H9 (cell line): ENCODE measurements at regions not wholly inside any gene's neighbourhood (a gene's known extent, or its start where the extent isn't known, plus 50 kb on each side); places are given as distances from the start of the nearest gene placed in this dataset.

Experiments used
- DNase-seq: peaks from one replicate; pipeline ENCODE4 v3.0.0-alpha.2; 2017
- H2AFZ ChIP-seq: one replicate; pipeline ENCODE4 v1.6.1; 2013; ENCODE audit warnings: mild to moderate bottlenecking, low read length, control low read depth, moderate library complexity
- H2AK5ac ChIP-seq: 2 replicates; pipeline ENCODE4 v1.6.1; 2013; ENCODE audit warnings: low read length, control low read depth, mixed read lengths; ENCODE audit not compliant: insufficient read length
- H2BK120ac ChIP-seq: one replicate; pipeline ENCODE4 v1.6.1; 2013; ENCODE audit warnings: low read depth, mild to moderate bottlenecking, low read length, control low read depth, inconsistent platforms; ENCODE audit not compliant: poor library complexity, severe bottlenecking
- H2BK12ac ChIP-seq: 2 replicates; pipeline ENCODE4 v1.6.1; 2013; ENCODE audit warnings: low read length, control low read depth, mixed read lengths, low read depth; ENCODE audit not compliant: insufficient read length
- H2BK15ac ChIP-seq: 2 replicates; pipeline ENCODE4 v1.6.1; 2013; ENCODE audit warnings: low read depth, low read length, control low read depth
- H2BK20ac ChIP-seq: one replicate; pipeline ENCODE4 v1.6.1; 2013; ENCODE audit warnings: low read depth, mild to moderate bottlenecking, low read length, control low read depth, inconsistent platforms; ENCODE audit not compliant: poor library complexity, severe bottlenecking
- H2BK5ac ChIP-seq: 2 replicates; pipeline ENCODE4 v1.6.1; 2013; ENCODE audit warnings: low read length, control low read depth, mixed read lengths; ENCODE audit not compliant: insufficient read length
- H3K14ac ChIP-seq: 2 replicates; pipeline ENCODE4 v1.6.1; 2013; ENCODE audit warnings: low read length, control low read depth; ENCODE audit not compliant: insufficient read depth
- H3K18ac ChIP-seq: 2 replicates; pipeline ENCODE4 v1.6.1; 2013; ENCODE audit warnings: low read depth, mild to moderate bottlenecking, mixed read lengths, low read length, control low read depth; ENCODE audit not compliant: insufficient read length
- H3K23ac ChIP-seq: 2 replicates; pipeline ENCODE4 v1.6.1; 2013; ENCODE audit warnings: low read length, control low read depth, mixed read lengths, low read depth; ENCODE audit not compliant: insufficient read length
- H3K23me2 ChIP-seq: 2 replicates; pipeline ENCODE4 v1.6.1; 2013; ENCODE audit warnings: low read depth, mild to moderate bottlenecking, mixed read lengths, low read length, control low read depth; ENCODE audit not compliant: insufficient read length, poor library complexity, severe bottlenecking
- H3K27ac ChIP-seq: 2 replicates; pipeline ENCODE4 v1.5.1; 2013; ENCODE audit warnings: low read length, control low read depth, mixed read lengths, low read depth; ENCODE audit not compliant: insufficient read length
- H3K27me3 ChIP-seq: 2 replicates; pipeline ENCODE4 v1.6.1; 2013; ENCODE audit warnings: low read length, control low read depth, inconsistent platforms; ENCODE audit not compliant: insufficient read depth
- H3K4ac ChIP-seq: 2 replicates; pipeline ENCODE4 v1.6.1; 2013; ENCODE audit warnings: low read depth, mild to moderate bottlenecking, control low read depth, inconsistent platforms, low read length, moderate library complexity
- H3K4me1 ChIP-seq: 2 replicates; pipeline ENCODE4 v1.6.1; 2013; ENCODE audit warnings: low read length, control low read depth, inconsistent platforms; ENCODE audit not compliant: insufficient read depth
- H3K4me2 ChIP-seq: 2 replicates; pipeline ENCODE4 v1.6.1; 2013; ENCODE audit warnings: low read length, control low read depth, mixed read lengths; ENCODE audit not compliant: insufficient read length, insufficient read depth
- H3K56ac ChIP-seq: 2 replicates; pipeline ENCODE4 v1.6.1; 2013; ENCODE audit warnings: low read depth, mild to moderate bottlenecking, mixed read lengths, low read length, control low read depth; ENCODE audit not compliant: insufficient read length
- H3K79me1 ChIP-seq: 2 replicates; pipeline ENCODE4 v1.6.1; 2013; ENCODE audit warnings: low read depth, mild to moderate bottlenecking, moderate library complexity, low read length, control low read depth, inconsistent platforms; ENCODE audit not compliant: insufficient read depth, poor library complexity, severe bottlenecking
- H3K79me2 ChIP-seq: 2 replicates; pipeline ENCODE4 v1.6.1; 2013; ENCODE audit warnings: low read length, control low read depth, inconsistent platforms; ENCODE audit not compliant: insufficient read depth
- H3K9ac ChIP-seq: 2 replicates; pipeline ENCODE4 v1.6.1; 2013; ENCODE audit warnings: low read length, control low read depth, mixed read lengths; ENCODE audit not compliant: insufficient read length; ENCODE audit errors: extremely low read depth
- H3K9me3 ChIP-seq: one replicate; pipeline ENCODE4 v1.6.1; 2013; ENCODE audit warnings: low read depth, low read length, inconsistent platforms; ENCODE audit not compliant: control insufficient read depth
- H3T11ph ChIP-seq: one replicate; pipeline ENCODE4 v1.6.1; 2013; ENCODE audit warnings: mild to moderate bottlenecking, low read length, control low read depth, inconsistent platforms
- H4K20me1 ChIP-seq: one replicate; pipeline ENCODE4 v1.6.1; 2013; ENCODE audit not compliant: control insufficient read depth, insufficient read length, insufficient read depth
- H4K5ac ChIP-seq: 2 replicates; pipeline ENCODE4 v1.6.1; 2013; ENCODE audit warnings: low read depth, mild to moderate bottlenecking, mixed read lengths, low read length, control low read depth; ENCODE audit not compliant: insufficient read length
- H4K8ac ChIP-seq: replicated peaks from 2 replicates; pipeline ENCODE4 v1.6.1; 2013; ENCODE audit warnings: low read length, control low read depth, mixed read lengths, low read depth; ENCODE audit not compliant: insufficient read length
- H4K91ac ChIP-seq: 2 replicates; pipeline ENCODE4 v1.6.1; 2013; ENCODE audit warnings: low read depth, mild to moderate bottlenecking, moderate library complexity, mixed read lengths, low read length, control low read depth; ENCODE audit not compliant: insufficient read length
- H3K27ac Mint-ChIP-seq, 3 experiments: 2 replicates in 2 of 3; 3 replicates in 1 of 3; pipeline ENCODE4 v1.8.0; 2020 to 2021; ENCODE audit warnings: mixed read lengths in 3 of 3, mild to moderate bottlenecking in 1 of 3, moderate library complexity in 1 of 3
- H3K27me3 Mint-ChIP-seq: 2 replicates; pipeline ENCODE4 v1.8.0; 2021; ENCODE audit warnings: low read depth, mild to moderate bottlenecking, moderate library complexity, mixed read lengths
- H3K36me3 Mint-ChIP-seq, 3 experiments: 2 replicates in 2 of 3; 3 replicates in 1 of 3; pipeline ENCODE4 v1.8.0; 2020 to 2021; ENCODE audit warnings: low read depth in 3 of 3, mixed read lengths in 3 of 3; ENCODE audit not compliant: insufficient read depth in 1 of 3
- H3K4me1 Mint-ChIP-seq, 2 experiments: 2 replicates each; pipeline ENCODE4 v1.8.0; 2020; ENCODE audit warnings: mixed read lengths in 2 of 2
- H3K4me3 Mint-ChIP-seq, 2 experiments: 2 replicates in 1 of 2; 3 replicates in 1 of 2; pipeline ENCODE4 v1.8.0; 2020 to 2021; ENCODE audit warnings: mild to moderate bottlenecking in 2 of 2, mixed read lengths in 2 of 2, moderate library complexity in 1 of 2
- H3K9me3 Mint-ChIP-seq, 2 experiments: 2 replicates in 1 of 2; 3 replicates in 1 of 2; pipeline ENCODE4 v1.8.0; 2020; ENCODE audit warnings: mild to moderate bottlenecking in 2 of 2, mixed read lengths in 2 of 2, moderate library complexity in 1 of 2
- WGBS: extraction: QIAGEN DNeasy Blood & Tissue Kit; methylation state at CpG from one replicate; pipeline ENCODE4 v1.1.7; 2013; ENCODE audit warnings: missing lambda C conversion rate, low lambda C conversion rate, mixed read lengths; ENCODE audit not compliant: insufficient read length; ENCODE audit errors: extremely low coverage; 5-methylcytosine and 5-hydroxymethylcytosine counted together
- TF ChIP-seq, protein P1 (sequence below): fragments of 200-600 bp; sonication (generic); conservative IDR thresholded peaks from 3 replicates; pipeline ENCODE4 v1.8.0; 2021; ENCODE audit warnings: antibody characterized with exemption, mild to moderate bottlenecking

DNA sequence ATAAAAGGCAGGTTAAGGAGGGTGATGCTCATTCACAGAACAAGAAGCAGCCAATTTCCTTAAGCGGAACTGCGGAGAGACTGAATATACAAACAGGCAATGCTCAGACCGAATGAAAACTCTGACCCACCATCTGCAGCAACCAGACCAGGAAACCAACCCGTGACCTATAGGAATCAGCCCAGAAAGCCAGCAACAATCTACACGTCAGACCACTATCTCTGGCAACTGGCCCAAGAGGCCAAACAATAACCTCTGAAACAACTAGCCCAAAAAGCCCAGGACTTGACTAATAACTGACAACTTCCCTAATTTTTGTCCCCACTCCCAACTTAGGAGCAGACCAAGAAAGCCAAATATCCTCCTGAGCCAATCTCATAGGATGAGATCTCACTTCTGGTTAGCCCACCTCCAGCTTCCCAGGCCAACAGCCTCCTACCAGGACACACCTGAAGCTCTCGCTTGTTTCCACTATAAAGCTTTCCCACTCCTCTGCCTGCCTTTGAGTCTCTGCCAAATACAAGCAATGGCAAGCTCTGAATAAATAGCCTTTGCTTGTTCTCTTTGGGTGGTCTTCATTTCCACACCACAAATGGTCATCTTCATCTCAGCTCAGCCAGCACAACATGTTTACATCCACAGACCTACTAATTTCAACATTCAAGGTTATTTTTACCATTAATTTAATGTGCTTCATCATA, 168.5 kb downstream of the HSD17B3 start:
- Histone ChIP-seq H2BK12ac (no peak overlapping the region), H3K4ac (no peak overlapping the region), H3K56ac (no peak overlapping the region), H2BK15ac (no peak overlapping the region), H3K18ac (no peak overlapping the region), H4K91ac (no peak overlapping the region), H4K8ac (no peak overlapping the region), H3K79me2 (no peaks in the 10 kb centered on the region), H2BK5ac (no peak overlapping the region), H3K4me2 (no peak overlapping the region), H3K79me1 (no peaks in the 10 kb centered on the region), H2AK5ac (no peak overlapping the region), H3K27ac (no peak overlapping the region), H3T11ph (no peak overlapping the region), H3K14ac (no peak overlapping the region), H3K23ac (no peak overlapping the region), H2BK120ac (no peak overlapping the region), H2BK20ac (no peak overlapping the region), H3K9me3 (no peaks in the 10 kb centered on the region), H4K5ac (no peak overlapping the region), H3K27me3 (no peaks in the 10 kb centered on the region), H3K4me1 (peaks cover 14% of the 10 kb centered on the region), H3K9ac (no peak overlapping the region), H3K23me2 (no peaks in the 10 kb centered on the region), H2AFZ (no peak overlapping the region), H4K20me1 (no peaks in the 10 kb centered on the region)
- WGBS = no CpG with 5 or more reads among the region's 6 CpGs
- Mint-ChIP-seq H3K27me3 (peaks cover 17% of the 10 kb centered on the region), H3K27ac (no peak overlapping the region), H3K4me1 (peaks cover 39% of the 10 kb centered on the region in 2 experiments), H3K36me3 (peaks cover 0 to 2% (median 0%) of the 10 kb centered on the region in 3 experiments; a peak in 1 of 7 replicates), H3K4me3 (no peak overlapping the region), H3K9me3 (peaks cover 3 to 6% of the 10 kb centered on the region in 2 experiments; a peak in 2 of 5 replicates)
- DNase-seq = no peak
- TF ChIP-seq, protein P1, sequence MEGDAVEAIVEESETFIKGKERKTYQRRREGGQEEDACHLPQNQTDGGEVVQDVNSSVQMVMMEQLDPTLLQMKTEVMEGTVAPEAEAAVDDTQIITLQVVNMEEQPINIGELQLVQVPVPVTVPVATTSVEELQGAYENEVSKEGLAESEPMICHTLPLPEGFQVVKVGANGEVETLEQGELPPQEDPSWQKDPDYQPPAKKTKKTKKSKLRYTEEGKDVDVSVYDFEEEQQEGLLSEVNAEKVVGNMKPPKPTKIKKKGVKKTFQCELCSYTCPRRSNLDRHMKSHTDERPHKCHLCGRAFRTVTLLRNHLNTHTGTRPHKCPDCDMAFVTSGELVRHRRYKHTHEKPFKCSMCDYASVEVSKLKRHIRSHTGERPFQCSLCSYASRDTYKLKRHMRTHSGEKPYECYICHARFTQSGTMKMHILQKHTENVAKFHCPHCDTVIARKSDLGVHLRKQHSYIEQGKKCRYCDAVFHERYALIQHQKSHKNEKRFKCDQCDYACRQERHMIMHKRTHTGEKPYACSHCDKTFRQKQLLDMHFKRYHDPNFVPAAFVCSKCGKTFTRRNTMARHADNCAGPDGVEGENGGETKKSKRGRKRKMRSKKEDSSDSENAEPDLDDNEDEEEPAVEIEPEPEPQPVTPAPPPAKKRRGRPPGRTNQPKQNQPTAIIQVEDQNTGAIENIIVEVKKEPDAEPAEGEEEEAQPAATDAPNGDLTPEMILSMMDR = no peak
